WERI-Rb-1 (cell line): ENCODE measurements at regions not wholly inside any gene's neighbourhood (a gene's known extent, or its start where the extent isn't known, plus 50 kb on each side); places are given as distances from the start of the nearest gene placed in this dataset.
A peak's percentile ranks its signal among the peaks of the same experiment; 100 is the strongest.

ENCODE experiments used
- DNase-seq: peaks from one replicate; pipeline ENCODE4 v3.0.0-alpha.2; 2020
- H3K27ac ChIP-seq: fragments of 250-450 bp; sonication (Bioruptor Pico); 2 replicates; pipeline ENCODE4 v1.5.1; 2020; ENCODE audit warnings: mild to moderate bottlenecking, moderate library complexity
- H3K27me3 ChIP-seq: fragments of 250-450 bp; sonication (Bioruptor Pico); 2 replicates; pipeline ENCODE4 v1.5.1; 2021; ENCODE audit warnings: mild to moderate bottlenecking, low read depth, moderate library complexity; ENCODE audit not compliant: insufficient read depth, severe bottlenecking
- H3K36me3 ChIP-seq: fragments of 250-450 bp; sonication (Bioruptor Pico); 2 replicates; pipeline ENCODE4 v1.5.1; 2020; ENCODE audit warnings: mild to moderate bottlenecking, moderate library complexity
- H3K4me3 ChIP-seq: 2 replicates; pipeline ENCODE4 v1.5.1; 2011; ENCODE audit warnings: low read depth, mild to moderate bottlenecking, control low read depth, low read length
- H3K9me3 ChIP-seq: fragments of 250-450 bp; sonication (Bioruptor Pico); 2 replicates; pipeline ENCODE4 v1.5.1; 2021; ENCODE audit warnings: mild to moderate bottlenecking, moderate library complexity; ENCODE audit not compliant: severe bottlenecking
- CTCF ChIP-seq: IDR thresholded peaks from 2 replicates; pipeline ENCODE4 v1.5.1; 2011; ENCODE audit warnings: low read depth, mild to moderate bottlenecking, control low read depth, inconsistent platforms, low read length

DNA sequence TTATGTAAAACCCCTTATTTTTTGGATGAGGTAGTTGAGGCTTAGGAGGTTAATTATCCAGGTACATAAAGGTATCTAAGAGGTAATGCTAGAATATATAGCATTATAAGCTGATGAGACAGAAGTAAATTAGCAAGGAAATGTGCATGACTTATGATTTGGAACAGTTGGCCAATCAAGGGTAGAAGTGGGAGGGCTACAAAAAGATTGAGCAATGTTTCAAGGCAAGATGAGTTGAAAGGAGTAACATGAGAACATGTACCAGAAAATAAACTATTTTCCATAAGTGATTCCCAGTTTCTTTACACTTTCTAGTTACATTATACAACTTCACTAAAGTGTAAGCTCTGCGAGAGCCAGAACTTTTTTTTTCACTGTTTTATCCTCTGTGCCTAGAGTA is 290.9 kb downstream of the LRIG3 start:
- no peak overlapping the region for H3K4me3 ChIP-seq
- H3K36me3 ChIP-seq: no peaks in the 10 kb centered on the region
- no peaks in the 10 kb centered on the region for H3K27me3 ChIP-seq
- no peaks in the 10 kb centered on the region for H3K9me3 ChIP-seq
- TF ChIP-seq CTCF: no peak
- no peak for DNase-seq
- no peak overlapping the region for H3K27ac ChIP-seq

- Histone ChIP-seq H3K27me3 (no peaks in the 10 kb centered on the region), H3K9me3 (peaks cover 2% of the 10 kb centered on the region), H3K27ac (no peak overlapping the region), H3K4me3 (no peak overlapping the region), H3K36me3 (no peaks in the 10 kb centered on the region)
- DNase-seq: no peak
- no peak for TF ChIP-seq CTCF
Measured at GRCh38 chr12:58633479-58633878, 286.8 kb downstream of the LRIG3 start.

DNA sequence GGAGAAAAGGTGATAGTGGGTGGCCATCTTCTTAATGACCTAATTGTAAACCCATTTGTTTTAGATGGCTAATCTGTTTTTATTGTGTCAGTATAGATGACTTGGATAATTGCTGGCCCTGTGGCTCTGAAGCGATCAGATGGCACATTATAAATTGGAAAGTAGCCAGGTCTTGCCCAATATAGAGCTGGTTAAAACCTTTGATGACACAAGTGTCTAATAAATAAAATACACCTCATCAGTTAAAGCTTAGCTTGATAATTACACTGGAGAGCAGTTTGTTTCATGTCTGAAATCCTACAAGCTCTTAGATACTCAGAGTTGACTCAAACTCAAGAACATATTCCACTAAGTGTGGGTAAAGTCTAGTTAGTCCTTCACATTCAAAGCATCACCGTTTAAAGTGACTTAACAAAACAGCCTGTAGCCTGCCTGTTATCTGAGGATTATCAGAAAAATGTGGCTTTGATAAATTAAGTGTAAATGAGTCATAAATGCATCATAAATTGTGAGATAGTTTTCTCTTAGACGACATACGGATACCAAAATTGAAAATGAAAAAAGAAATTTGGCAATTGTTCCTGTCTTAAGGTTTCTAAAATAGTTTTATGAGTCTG is 280.9 kb downstream of the LRIG3 start:
- peak; percentile 8 for DNase-seq
- H3K27me3 ChIP-seq: no peaks in the 10 kb centered on the region
- TF ChIP-seq CTCF: no peak

DNA sequence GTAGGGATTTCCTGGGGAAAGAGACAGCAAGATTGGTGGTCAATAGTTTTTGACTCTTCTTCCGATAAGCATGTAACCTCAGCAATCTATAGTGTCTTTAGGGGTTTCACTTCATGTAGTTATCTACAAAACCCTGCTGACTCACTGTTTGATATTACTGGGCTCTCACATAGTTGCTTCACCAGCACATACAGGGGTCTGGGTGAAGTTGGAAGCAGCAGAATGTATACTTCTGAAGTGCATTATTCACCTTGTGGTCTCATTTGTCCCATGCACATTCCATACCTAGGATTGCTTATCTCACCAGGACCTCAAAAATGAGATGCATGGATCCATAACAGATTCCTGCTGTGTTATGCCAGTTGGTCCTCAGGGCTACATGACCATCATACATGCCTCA is 280.0 kb downstream of the LRIG3 start:
- H3K4me3 ChIP-seq: no peak overlapping the region
- H3K9me3 ChIP-seq: peaks cover 2% of the 10 kb centered on the region
- no peaks in the 10 kb centered on the region for H3K36me3 ChIP-seq
- DNase-seq: no peak
- TF ChIP-seq CTCF: no peak
- no peak overlapping the region for H3K27ac ChIP-seq
- H3K27me3 ChIP-seq: no peaks in the 10 kb centered on the region

More for the DNA sequence above, 280.9 kb downstream of the LRIG3 start:
- no peak overlapping the region for H3K27ac ChIP-seq
- no peak overlapping the region for H3K4me3 ChIP-seq
- no peaks in the 10 kb centered on the region for H3K36me3 ChIP-seq
- peaks cover 2% of the 10 kb centered on the region for H3K9me3 ChIP-seq

DNA sequence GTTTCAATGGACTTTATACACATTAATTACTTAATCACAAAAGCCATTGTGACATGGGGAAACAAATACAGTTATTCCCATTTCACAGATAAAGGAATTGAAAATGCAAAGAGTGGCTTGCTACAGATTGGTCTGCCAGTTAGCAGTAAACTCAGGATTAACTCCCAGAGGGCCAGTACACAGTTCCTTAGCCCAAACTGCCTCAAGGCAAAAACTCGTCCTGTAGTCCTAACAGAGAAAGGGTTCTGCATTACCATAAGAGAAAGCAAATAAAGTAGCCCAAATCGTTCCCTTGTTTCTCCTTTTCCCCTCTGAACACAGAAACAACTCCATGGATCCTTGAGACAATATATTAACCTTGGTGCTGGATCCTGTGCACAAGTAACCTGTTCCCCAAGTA is 274.4 kb downstream of the LRIG3 start:
- no peak for TF ChIP-seq CTCF
- Histone ChIP-seq H3K36me3 (no peaks in the 10 kb centered on the region), H3K9me3 (no peaks in the 10 kb centered on the region), H3K4me3 (no peak overlapping the region), H3K27ac (no peak overlapping the region), H3K27me3 (no peaks in the 10 kb centered on the region)
- DNase-seq: no peak

DNA sequence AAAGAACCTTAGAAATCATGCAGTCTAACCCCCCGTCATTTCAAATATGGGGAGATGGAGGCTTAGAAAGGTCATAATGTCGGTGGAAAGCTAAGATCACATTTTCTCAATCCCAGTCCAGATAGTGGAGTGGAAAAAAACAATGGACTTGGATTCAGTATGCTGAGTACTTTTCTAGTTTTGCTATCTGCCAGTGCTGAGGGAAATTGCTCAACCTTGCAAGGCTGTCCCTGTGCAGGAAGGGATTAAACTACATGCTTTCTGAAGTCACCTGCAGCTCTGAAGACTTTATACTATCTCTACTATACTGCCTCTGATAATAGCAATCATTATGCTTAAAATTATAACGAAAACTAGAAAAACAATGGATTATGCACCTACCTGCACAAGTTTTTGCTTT is 272.8 kb downstream of the LRIG3 start:
- no peak for TF ChIP-seq CTCF
- DNase-seq: no peak
- Histone ChIP-seq H3K9me3 (no peaks in the 10 kb centered on the region), H3K27ac (no peak overlapping the region), H3K27me3 (no peaks in the 10 kb centered on the region), H3K36me3 (no peaks in the 10 kb centered on the region), H3K4me3 (no peak overlapping the region)
